A549 (cell line): ENCODE measurements at regions not wholly inside any gene's neighbourhood (a gene's known extent, or its start where the extent isn't known, plus 50 kb on each side); places are given as distances from the start of the nearest gene placed in this dataset.

Experiments used
- ATAC-seq, 2 experiments: fragments of 200-7000 bp in 1 of 2; fragments of >200 bp in 1 of 2; cut with Nextera tagmentation in 1 of 2; cut with Tn5 transposase in 1 of 2; 3 replicates each; pipeline versions ENCODE4 v1.8.0 to v1.9.1; 2018 to 2020; ENCODE audit warnings: mild to moderate bottlenecking in 1 of 2, moderate library complexity in 1 of 2
- CTCF ChIA-PET: fragments of 300-600 bp; sonication (Branson Sonifier 250); formaldehyde crosslinking; extraction: SDS; loops from one replicate; lab custom pipeline; 2021; ENCODE audit warnings: antibody characterized with exemption, inconsistent platforms; lab: Yijun Ruan, JAX
- POLR2A ChIA-PET: fragments of 350-600 bp; formaldehyde crosslinking; extraction: SDS; loops from one replicate; lab custom pipeline; 2021; ENCODE audit warnings: antibody characterized with exemption, inconsistent platforms; lab: Yijun Ruan, JAX
- DNase-seq, 2 experiments: peaks; one replicate each; pipeline versions ENCODE4 v3.0.0 to v3.0.0-alpha.2; 2011 to 2016; ENCODE audit warnings: low read depth in 1 of 2, low spot score in 1 of 2
- FAIRE-seq: peaks from 2 replicates; lab custom pipeline; 2011; peaks lifted over from hg19 to GRCh38; lab: Jason Lieb, UNC
- H3K27ac ChIP-seq, 2 experiments: fragments of >200 bp; sonication (Bioruptor Twin); formaldehyde crosslinking; 3 replicates each; pipeline ENCODE4 v1.5.1; 2016 to 2017
- H3K4me1 ChIP-seq: fragments of >200 bp; sonication (Bioruptor Twin); formaldehyde crosslinking; 3 replicates; pipeline ENCODE4 v1.6.1; 2016
- H3K4me2 ChIP-seq: fragments of >200 bp; sonication (Bioruptor Twin); formaldehyde crosslinking; 3 replicates; pipeline ENCODE4 v1.6.1; 2016
- H3K4me3 ChIP-seq: fragments of >200 bp; sonication (Bioruptor Twin); formaldehyde crosslinking; 3 replicates; pipeline ENCODE4 v1.5.1; 2016
- H3K9me3 ChIP-seq: fragments of >200 bp; sonication (Bioruptor Twin); formaldehyde crosslinking; 3 replicates; pipeline ENCODE4 v1.6.1; 2016
- CBX2 ChIP-seq: fragments of 200-600 bp; sonication (generic); IDR thresholded peaks from 2 replicates; pipeline ENCODE4 v1.6.1; 2016; ENCODE audit warnings: low read depth, mild to moderate bottlenecking, borderline replicate concordance
- CHD2 ChIP-seq: fragments of 150-350 bp; IDR thresholded peaks from 2 replicates; pipeline ENCODE4 v1.6.1; 2014; ENCODE audit warnings: low read length; ENCODE audit not compliant: partially characterized antibody
- CTCF ChIP-seq: fragments of >200 bp; sonication (Bioruptor Twin); formaldehyde crosslinking; IDR thresholded peaks from 3 replicates; pipeline ENCODE4 v1.5.1; 2016
- EHF ChIP-seq: fragments of 250-450 bp; sonication (Bioruptor Pico); IDR thresholded peaks from 2 replicates; pipeline ENCODE4 v1.5.0; 2020; ENCODE audit warnings: mild to moderate bottlenecking
- EP300 ChIP-seq, 2 experiments: fragments of >200 bp; sonication (Bioruptor Twin); formaldehyde crosslinking; IDR thresholded peaks; 2 replicates in 1 of 2; 3 replicates in 1 of 2; pipeline ENCODE4 v1.6.1; 2016 to 2017
- ESRRA ChIP-seq: fragments of 150-350 bp; IDR thresholded peaks from 2 replicates; pipeline ENCODE4 v1.6.1; 2014; ENCODE audit warnings: mild to moderate bottlenecking, low read length, borderline replicate concordance
- FOSB ChIP-seq: fragments of 250-450 bp; sonication (Bioruptor Pico); IDR thresholded peaks from 2 replicates; pipeline ENCODE4 v1.5.0; 2020; ENCODE audit warnings: mild to moderate bottlenecking, moderate library complexity
- FOXS1 ChIP-seq: fragments of 250-450 bp; sonication (Bioruptor Pico); IDR thresholded peaks from 2 replicates; pipeline ENCODE4 v1.5.0; 2020; ENCODE audit warnings: mild to moderate bottlenecking, moderate library complexity
- GATA3 ChIP-seq: IDR thresholded peaks from 2 replicates; pipeline ENCODE4 v1.6.1; 2012; ENCODE audit warnings: borderline replicate concordance
- HOXA7 ChIP-seq: fragments of 250-450 bp; sonication (Bioruptor Pico); IDR thresholded peaks from 2 replicates; pipeline ENCODE4 v1.5.0; 2020; ENCODE audit warnings: mild to moderate bottlenecking, moderate library complexity
- HOXB13 ChIP-seq: fragments of 250-450 bp; sonication (Bioruptor Pico); IDR thresholded peaks from 2 replicates; pipeline ENCODE4 v1.5.0; 2020; ENCODE audit warnings: low read depth, mild to moderate bottlenecking, moderate library complexity
- HOXB5 ChIP-seq: fragments of 250-450 bp; sonication (Bioruptor Pico); IDR thresholded peaks from 2 replicates; pipeline ENCODE4 v1.5.0; 2020; ENCODE audit warnings: mild to moderate bottlenecking, moderate library complexity
- JUN ChIP-seq, 2 experiments: fragments of >200 bp; sonication (Bioruptor Twin); formaldehyde crosslinking; IDR thresholded peaks; 2 replicates in 1 of 2; 3 replicates in 1 of 2; pipeline ENCODE4 v1.6.1; 2016 to 2017
- KDM1A ChIP-seq: fragments of 200-600 bp; sonication (generic); IDR thresholded peaks from 2 replicates; pipeline ENCODE4 v1.6.1; 2016; ENCODE audit warnings: low read depth, mild to moderate bottlenecking
- KDM5A ChIP-seq: fragments of 200-600 bp; sonication (generic); IDR thresholded peaks from 2 replicates; pipeline ENCODE4 v1.6.1; 2016; ENCODE audit warnings: antibody characterized with exemption, mild to moderate bottlenecking
- MYC ChIP-seq: IDR thresholded peaks from 2 replicates; pipeline ENCODE4 v1.6.1; 2012; ENCODE audit warnings: mild to moderate bottlenecking, inconsistent platforms, low read length, improper control_type of control experiment, borderline replicate concordance
- NFE2L2 ChIP-seq: fragments of 150-350 bp; conservative IDR thresholded peaks from 2 replicates; pipeline ENCODE4 v1.6.1; 2014; ENCODE audit warnings: low read length
- NPAS2 ChIP-seq: fragments of 250-450 bp; sonication (Bioruptor Pico); IDR thresholded peaks from 2 replicates; pipeline ENCODE4 v1.8.0; 2022; ENCODE audit warnings: mild to moderate bottlenecking, moderate library complexity, borderline replicate concordance
- POLR2A ChIP-seq: IDR thresholded peaks from 2 replicates; pipeline ENCODE4 v1.6.1; 2012; ENCODE audit warnings: mild to moderate bottlenecking, low read length
- POLR2AphosphoS2 ChIP-seq: conservative IDR thresholded peaks from 2 replicates; pipeline ENCODE4 v1.6.1; 2012; ENCODE audit warnings: low read length, improper control_type of control experiment, inconsistent platforms
- RFX5 ChIP-seq: fragments of 450-650 bp; IDR thresholded peaks from 2 replicates; pipeline ENCODE4 v1.7.1; 2014; ENCODE audit warnings: antibody characterized with exemption, mild to moderate bottlenecking, moderate library complexity
- SMC3 ChIP-seq: fragments of >200 bp; sonication (Bioruptor Twin); formaldehyde crosslinking; IDR thresholded peaks from 3 replicates; pipeline ENCODE4 v1.6.1; 2018; ENCODE audit warnings: inconsistent platforms
- SREBF2 ChIP-seq: fragments of 450-650 bp; IDR thresholded peaks from 2 replicates; pipeline ENCODE4 v1.6.1; 2014; ENCODE audit warnings: mild to moderate bottlenecking, moderate library complexity
- TFCP2L1 ChIP-seq: fragments of 250-450 bp; sonication (Bioruptor Pico); IDR thresholded peaks from 2 replicates; pipeline ENCODE4 v1.5.0; 2021; ENCODE audit warnings: mild to moderate bottlenecking
- ZNF302 ChIP-seq: fragments of 250-450 bp; sonication (Bioruptor Pico); IDR thresholded peaks from 2 replicates; pipeline ENCODE4 v1.9.0; 2021; ENCODE audit warnings: inconsistent platforms, mild to moderate bottlenecking, moderate library complexity
- WGBS: methylation state at CpG from one replicate; pipeline ENCODE4 v1.1.6; 2017; ENCODE audit errors: missing lambda C conversion rate; 5-methylcytosine and 5-hydroxymethylcytosine counted together
- TF ChIP-seq, protein P1 (sequence below): fragments of 250-450 bp; sonication (Bioruptor Pico); IDR thresholded peaks from 2 replicates; pipeline ENCODE4 v1.5.0; 2021; ENCODE audit warnings: mild to moderate bottlenecking, moderate library complexity, borderline replicate concordance
- TF ChIP-seq, protein P2 (sequence below): fragments of 450-650 bp; IDR thresholded peaks from 2 replicates; pipeline ENCODE4 v1.6.1; 2014; ENCODE audit warnings: antibody characterized with exemption
- TF ChIP-seq, protein P3 (sequence below): IDR thresholded peaks from 2 replicates; pipeline ENCODE4 v1.6.1; 2012

DNA sequence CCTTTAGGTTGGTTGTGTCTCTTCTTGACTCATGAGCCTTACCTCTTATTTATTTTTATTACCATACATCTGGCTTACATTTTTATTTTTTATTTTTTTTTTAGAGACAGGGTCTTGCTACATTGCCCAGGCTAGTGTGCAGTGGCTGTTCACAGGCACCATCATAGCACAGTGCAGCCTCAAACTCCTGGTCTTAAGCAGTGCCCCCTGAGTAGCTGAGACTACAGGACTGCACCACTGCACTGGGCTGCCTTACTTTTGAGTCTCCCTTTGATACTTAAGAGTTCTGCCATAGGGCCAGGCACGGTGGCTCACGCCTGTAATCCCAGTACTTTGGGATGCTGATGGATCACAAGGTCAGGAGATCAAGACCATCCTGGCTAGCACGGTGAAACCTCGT lies 76.4 kb upstream of the MACF1 start:
- ChIA-PET POLR2A (no interaction called here), CTCF (interaction anchor here (0.6 to 2.8 kb wide), 12 partner anchors 22 to 403 kb away, joined by 3 to 18 read pairs (median 4); no protein-coding TSS in a partner anchor)
- WGBS: 92% methylated on average over 2 of the region's 4 CpGs
- H3K4me2 ChIP-seq: no peak overlapping the region
- H3K4me1 ChIP-seq: peaks cover 57% of the 10 kb centered on the region
- H3K9me3 ChIP-seq: no peaks in the 10 kb centered on the region
- ATAC-seq: no peak
- H3K4me3 ChIP-seq: no peak overlapping the region
- TF ChIP-seq CBX2: no peak
- no peak for TF ChIP-seq TFCP2L1 (CRISPR knock-in tag)
- no peak for TF ChIP-seq HOXB5 (CRISPR knock-in tag)
- no peak for TF ChIP-seq KDM5A
- TF ChIP-seq NFE2L2: no peak
- no peak for TF ChIP-seq KDM1A
- no peak for TF ChIP-seq HOXB13 (CRISPR knock-in tag)
- TF ChIP-seq POLR2A: no peak
- TF ChIP-seq, protein P1, sequence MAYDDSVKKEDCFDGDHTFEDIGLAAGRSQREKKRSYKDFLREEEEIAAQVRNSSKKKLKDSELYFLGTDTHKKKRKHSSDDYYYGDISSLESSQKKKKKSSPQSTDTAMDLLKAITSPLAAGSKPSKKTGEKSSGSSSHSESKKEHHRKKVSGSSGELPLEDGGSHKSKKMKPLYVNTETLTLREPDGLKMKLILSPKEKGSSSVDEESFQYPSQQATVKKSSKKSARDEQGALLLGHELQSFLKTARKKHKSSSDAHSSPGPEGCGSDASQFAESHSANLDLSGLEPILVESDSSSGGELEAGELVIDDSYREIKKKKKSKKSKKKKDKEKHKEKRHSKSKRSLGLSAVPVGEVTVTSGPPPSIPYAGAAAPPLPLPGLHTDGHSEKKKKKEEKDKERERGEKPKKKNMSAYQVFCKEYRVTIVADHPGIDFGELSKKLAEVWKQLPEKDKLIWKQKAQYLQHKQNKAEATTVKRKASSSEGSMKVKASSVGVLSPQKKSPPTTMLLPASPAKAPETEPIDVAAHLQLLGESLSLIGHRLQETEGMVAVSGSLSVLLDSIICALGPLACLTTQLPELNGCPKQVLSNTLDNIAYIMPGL (CRISPR knock-in tag): no peak
- TF ChIP-seq EP300 (IDR thresholded peaks at IDR 0.05): no peak
- TF ChIP-seq FOSB (CRISPR knock-in tag): no peak
- no peak for TF ChIP-seq FOXS1 (CRISPR knock-in tag)
- TF ChIP-seq CHD2: no peak
- no peak for TF ChIP-seq RFX5
- TF ChIP-seq ESRRA: no peak
- no peak for TF ChIP-seq MYC
- TF ChIP-seq HOXA7: no peak
- no peak for TF ChIP-seq JUN (IDR thresholded peaks at IDR 0.05)
- TF ChIP-seq SREBF2: no peak
- no peak for DNase-seq
- H3K27ac ChIP-seq: no peak overlapping the region
- FAIRE-seq: no peak

GRCh38 chr1:39128959-39129358 lies 75.5 kb upstream of the MACF1 start:
- no peak overlapping the region; the same call in 2 of the 3 replicates for H3K4me2 ChIP-seq
- FAIRE-seq (no peak), ATAC-seq (no peak), DNase-seq (no peak)
- TF ChIP-seq CHD2 (no peak), NPAS2 (CRISPR knock-in tag) (no peak), EHF (CRISPR knock-in tag) (no peak), ZNF302 (CRISPR knock-in tag) (no peak), POLR2A (no peak), POLR2AphosphoS2 (no peak), FOSB (CRISPR knock-in tag) (no peak), GATA3 (no peak), CTCF (no peak), SMC3 (no peak)
- TF ChIP-seq, protein P2, sequence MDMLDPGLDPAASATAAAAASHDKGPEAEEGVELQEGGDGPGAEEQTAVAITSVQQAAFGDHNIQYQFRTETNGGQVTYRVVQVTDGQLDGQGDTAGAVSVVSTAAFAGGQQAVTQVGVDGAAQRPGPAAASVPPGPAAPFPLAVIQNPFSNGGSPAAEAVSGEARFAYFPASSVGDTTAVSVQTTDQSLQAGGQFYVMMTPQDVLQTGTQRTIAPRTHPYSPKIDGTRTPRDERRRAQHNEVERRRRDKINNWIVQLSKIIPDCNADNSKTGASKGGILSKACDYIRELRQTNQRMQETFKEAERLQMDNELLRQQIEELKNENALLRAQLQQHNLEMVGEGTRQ: no peak
- TF ChIP-seq, protein P3, sequence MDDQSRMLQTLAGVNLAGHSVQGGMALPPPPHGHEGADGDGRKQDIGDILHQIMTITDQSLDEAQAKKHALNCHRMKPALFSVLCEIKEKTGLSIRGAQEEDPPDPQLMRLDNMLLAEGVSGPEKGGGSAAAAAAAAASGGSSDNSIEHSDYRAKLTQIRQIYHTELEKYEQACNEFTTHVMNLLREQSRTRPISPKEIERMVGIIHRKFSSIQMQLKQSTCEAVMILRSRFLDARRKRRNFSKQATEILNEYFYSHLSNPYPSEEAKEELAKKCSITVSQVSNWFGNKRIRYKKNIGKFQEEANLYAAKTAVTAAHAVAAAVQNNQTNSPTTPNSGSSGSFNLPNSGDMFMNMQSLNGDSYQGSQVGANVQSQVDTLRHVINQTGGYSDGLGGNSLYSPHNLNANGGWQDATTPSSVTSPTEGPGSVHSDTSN: no peak
- ChIA-PET CTCF (interaction anchor here (1.0 to 2.8 kb wide), 10 partner anchors 18 to 222 kb away, joined by 3 to 18 read pairs (median 4); no protein-coding TSS in a partner anchor), POLR2A (no interaction called here)
- H3K4me1 ChIP-seq: peaks cover 64% of the 10 kb centered on the region
- WGBS: 68% methylated on average over 2 of the region's 2 CpGs
- H3K4me3 ChIP-seq: no peak overlapping the region
- no peaks in the 10 kb centered on the region for H3K9me3 ChIP-seq
- H3K27ac ChIP-seq: peak overlapping the region in 1 of 2 experiments; percentile 65; a peak in 1 of 6 replicates
